IMR-90 (cell line): ENCODE measurements at regions not wholly inside any gene's neighbourhood (a gene's known extent, or its start where the extent isn't known, plus 50 kb on each side); places are given as distances from the start of the nearest gene placed in this dataset.

Experiments
- ATAC-seq: fragments of 200-7000 bp; cut with Tn5 transposase; 2 replicates; pipeline ENCODE4 v1.9.1; 2020; ENCODE audit warnings: low read depth, mild to moderate bottlenecking, moderate library complexity
- BruUV-seq: library from RNA; stranded (reverse); fragments of 400-500 nt; replicated peaks from 2 replicates; lab custom pipeline; 2021; lab: Mats Ljungman, UMichigan
- CTCF ChIA-PET: fragments of 300-600 bp; formaldehyde crosslinking; extraction: SDS; loops from one replicate; lab custom pipeline; 2021; ENCODE audit warnings: antibody characterized with exemption; lab: Yijun Ruan, JAX
- POLR2A ChIA-PET: fragments of 300-600 bp; sonication (Branson Sonifier 250); formaldehyde crosslinking; loops from one replicate; lab custom pipeline; 2022; ENCODE audit warnings: antibody characterized with exemption; ENCODE audit not compliant: unreplicated experiment; lab: Charles Lee
- DNase-seq: peaks from one replicate; pipeline ENCODE4 v3.0.0; 2013
- H2AFZ ChIP-seq: replicated peaks from 2 replicates; pipeline ENCODE3; 2013; ENCODE audit warnings: low read length, mild to moderate bottlenecking; ENCODE audit not compliant: poor library complexity
- H2AK5ac ChIP-seq: 2 replicates; pipeline ENCODE4 v1.6.1; 2013; ENCODE audit warnings: low read depth, low read length, inconsistent platforms
- H2AK9ac ChIP-seq: replicated peaks from 2 replicates; pipeline ENCODE3; 2013; ENCODE audit warnings: mild to moderate bottlenecking, low read depth, low read length, moderate library complexity; ENCODE audit not compliant: poor library complexity
- H2BK120ac ChIP-seq: 2 replicates; pipeline ENCODE4 v1.6.1; 2013; ENCODE audit warnings: low read depth, low read length, inconsistent platforms
- H2BK15ac ChIP-seq: 3 replicates; pipeline ENCODE4 v1.6.1; 2013; ENCODE audit warnings: low read depth, low read length, inconsistent platforms
- H2BK20ac ChIP-seq: 2 replicates; pipeline ENCODE4 v1.6.1; 2013; ENCODE audit warnings: low read depth, mild to moderate bottlenecking, inconsistent platforms, low read length, moderate library complexity
- H2BK5ac ChIP-seq: 2 replicates; pipeline ENCODE4 v1.6.1; 2013; ENCODE audit warnings: mild to moderate bottlenecking, low read depth, low read length, inconsistent platforms; ENCODE audit not compliant: poor library complexity, severe bottlenecking
- H3K14ac ChIP-seq: replicated peaks from 2 replicates; pipeline ENCODE4 v1.6.1; 2013; ENCODE audit warnings: low read depth, low read length, inconsistent platforms
- H3K18ac ChIP-seq: 2 replicates; pipeline ENCODE4 v1.6.1; 2013; ENCODE audit warnings: low read depth, low read length, control low read depth
- H3K23ac ChIP-seq: 2 replicates; pipeline ENCODE4 v1.6.1; 2013; ENCODE audit warnings: low read depth, low read length, inconsistent platforms
- H3K27ac ChIP-seq: 2 replicates; pipeline ENCODE4 v1.5.1; 2013; ENCODE audit warnings: mild to moderate bottlenecking, control low read depth, low read length; ENCODE audit not compliant: insufficient read depth
- H3K27me3 ChIP-seq: 2 replicates; pipeline ENCODE4 v1.6.1; 2013; ENCODE audit warnings: low read length; ENCODE audit not compliant: control insufficient read depth, insufficient read depth
- H3K36me3 ChIP-seq: 2 replicates; pipeline ENCODE4 v1.6.1; 2013; ENCODE audit warnings: low read length, mixed read lengths; ENCODE audit not compliant: control insufficient read depth, insufficient read depth
- H3K4ac ChIP-seq: 2 replicates; pipeline ENCODE4 v1.6.1; 2013; ENCODE audit warnings: low read depth, low read length, inconsistent platforms
- H3K4me1 ChIP-seq: 2 replicates; pipeline ENCODE4 v1.6.1; 2013; ENCODE audit warnings: low read length, mixed read lengths; ENCODE audit not compliant: control insufficient read depth, insufficient read depth
- H3K4me2 ChIP-seq: 2 replicates; pipeline ENCODE4 v1.6.1; 2013; ENCODE audit warnings: low read depth, mild to moderate bottlenecking, control low read depth, low read length, moderate library complexity
- H3K4me3 ChIP-seq: 2 replicates; pipeline ENCODE4 v1.5.1; 2013; ENCODE audit warnings: low read depth, mild to moderate bottlenecking, control low read depth, low read length, moderate library complexity; ENCODE audit not compliant: insufficient read depth
- H3K56ac ChIP-seq: 2 replicates; pipeline ENCODE4 v1.6.1; 2013; ENCODE audit warnings: low read length, inconsistent platforms; ENCODE audit not compliant: insufficient read depth; ENCODE audit errors: extremely low read depth
- H3K79me1 ChIP-seq, 2 experiments: 2 replicates each; pipeline ENCODE4 v1.6.1; 2013; ENCODE audit warnings: low read length in 2 of 2, inconsistent platforms in 1 of 2, low read depth in 1 of 2
- H3K9ac ChIP-seq: 2 replicates; pipeline ENCODE4 v1.6.1; 2013; ENCODE audit warnings: low read depth, low read length, control low read depth
- H3K9me1 ChIP-seq: 2 replicates; pipeline ENCODE4 v1.6.1; 2013; ENCODE audit warnings: low read length, inconsistent platforms; ENCODE audit not compliant: insufficient read depth
- H3K9me3 ChIP-seq: 2 replicates; pipeline ENCODE4 v1.6.1; 2013; ENCODE audit warnings: low read length; ENCODE audit not compliant: control insufficient read depth, insufficient read depth
- H4K20me1 ChIP-seq: 2 replicates; pipeline ENCODE4 v1.6.1; 2013; ENCODE audit warnings: low read length, inconsistent platforms; ENCODE audit not compliant: insufficient read depth
- H4K5ac ChIP-seq: 2 replicates; pipeline ENCODE4 v1.6.1; 2013; ENCODE audit warnings: mild to moderate bottlenecking, low read depth, low read length, control low read depth
- H4K8ac ChIP-seq, 2 experiments: 2 replicates each; pipeline ENCODE4 v1.6.1; 2013; ENCODE audit warnings: low read depth in 2 of 2, low read length in 2 of 2, control low read depth in 1 of 2, inconsistent platforms in 1 of 2
- H4K91ac ChIP-seq: 2 replicates; pipeline ENCODE4 v1.6.1; 2013; ENCODE audit warnings: low read depth, low read length, inconsistent platforms; ENCODE audit not compliant: insufficient read depth
- CEBPB ChIP-seq: IDR thresholded peaks from 2 replicates; pipeline ENCODE4 v1.6.1; 2012; ENCODE audit warnings: low read depth, low read length, improper control_type of control experiment
- CHD1 ChIP-seq: IDR thresholded peaks from 2 replicates; pipeline ENCODE4 v1.6.1; 2012; ENCODE audit warnings: low read depth, low read length, improper control_type of control experiment
- CTCF ChIP-seq: conservative IDR thresholded peaks from 2 replicates; pipeline ENCODE4 v1.5.1; 2012; ENCODE audit warnings: mild to moderate bottlenecking, low read depth, low read length, improper control_type of control experiment
- FOS ChIP-seq: fragments of 150-350 bp; IDR thresholded peaks from 2 replicates; pipeline ENCODE4 v1.6.1; 2016; ENCODE audit warnings: low read depth, low read length
- MAZ ChIP-seq: IDR thresholded peaks from 2 replicates; pipeline ENCODE4 v1.6.1; 2012; ENCODE audit warnings: low read depth, mild to moderate bottlenecking, low read length, improper control_type of control experiment, moderate library complexity, borderline replicate concordance
- MXI1 ChIP-seq: IDR thresholded peaks from 2 replicates; pipeline ENCODE4 v1.6.1; 2012; ENCODE audit warnings: low read depth, mild to moderate bottlenecking, low read length, moderate library complexity, borderline replicate concordance
- NFE2L2 ChIP-seq: fragments of 150-350 bp; IDR thresholded peaks from 2 replicates; pipeline ENCODE4 v1.6.1; 2016; ENCODE audit warnings: low read depth, mild to moderate bottlenecking, low read length
- POLR2A ChIP-seq: IDR thresholded peaks from 2 replicates; pipeline ENCODE4 v1.6.1; 2012; ENCODE audit warnings: mild to moderate bottlenecking, low read depth, low read length
- RAD21 ChIP-seq: IDR thresholded peaks from 2 replicates; pipeline ENCODE4 v1.6.1; 2012; ENCODE audit warnings: low read length, improper control_type of control experiment
- RFX5 ChIP-seq: IDR thresholded peaks from 2 replicates; pipeline ENCODE4 v1.8.0; 2012; ENCODE audit warnings: low read depth, mild to moderate bottlenecking, low read length, moderate library complexity
- SMC3 ChIP-seq: fragments of 150-350 bp; IDR thresholded peaks from 2 replicates; pipeline ENCODE4 v1.6.1; 2016; ENCODE audit warnings: low read depth, mild to moderate bottlenecking, antibody characterized with exemption, low read length, moderate library complexity
- USF2 ChIP-seq: fragments of 150-350 bp; IDR thresholded peaks from 2 replicates; pipeline ENCODE4 v1.6.1; 2017; ENCODE audit warnings: mild to moderate bottlenecking, antibody characterized with exemption, low read length, low read depth
- WGBS, 2 experiments: methylation state at CpG; one replicate each; pipeline versions ENCODE4 v1.1.5 to v1.1.7; 2013; ENCODE audit warnings: missing lambda C conversion rate in 2 of 2; ENCODE audit not compliant: insufficient read length in 1 of 2; ENCODE audit errors: extremely low coverage in 2 of 2; 5-methylcytosine and 5-hydroxymethylcytosine counted together
- dilution Hi-C: fragments of 300-500 bp; cut with HindIII; formaldehyde crosslinking; loops from one replicate; pipeline ENCODE4 v1.14.3; 2018; ENCODE audit warnings: low sequenced_read_pairs; ENCODE audit not compliant: unreplicated experiment
- in situ Hi-C: fragments of 300-500 bp; cut with MboI; formaldehyde crosslinking; loops from 3 replicates; pipeline ENCODE4 v1.14.3; 2019; ENCODE audit warnings: low sequenced_read_pairs, inconsistent platforms, mixed read lengths
- intact Hi-C: fragments of 100-400 bp; cut with micrococcal nuclease; formaldehyde crosslinking; loops from 2 replicates; pipeline ENCODE4 v1.10.0; 2022

- Histone ChIP-seq H3K9me1 (no peaks in the 10 kb centered on the region), H3K9ac (no peak overlapping the region), H3K4me1 (no peaks in the 10 kb centered on the region), H2AK5ac (no peak overlapping the region), H3K4me3 (no peak overlapping the region), H3K4ac (no peak overlapping the region), H3K23ac (no peak overlapping the region), H4K8ac (no peak overlapping the region), H2BK15ac (no peak overlapping the region), H2AK9ac (no peak overlapping the region), H3K27me3 (no peaks in the 10 kb centered on the region), H2BK20ac (no peak overlapping the region), H3K56ac (no peak overlapping the region), H2BK120ac (no peak overlapping the region), H3K9me3 (no peaks in the 10 kb centered on the region), H4K5ac (no peak overlapping the region), H3K36me3 (no peaks in the 10 kb centered on the region), H2BK5ac (no peak overlapping the region), H4K91ac (no peak overlapping the region), H3K18ac (no peak overlapping the region), H3K79me1 (no peaks in the 10 kb centered on the region), H3K27ac (no peak overlapping the region), H3K4me2 (no peak overlapping the region), H4K20me1 (no peaks in the 10 kb centered on the region), H2AFZ (no peak overlapping the region), H3K14ac (no peak overlapping the region)
- ChIA-PET CTCF (no interaction called here), POLR2A (no interaction called here)
- DNase-seq: no peak
- TF ChIP-seq CEBPB: no peak
- TF ChIP-seq FOS: no peak
- TF ChIP-seq POLR2A: no peak
- TF ChIP-seq NFE2L2: no peak
- TF ChIP-seq CTCF: no peak
- no peak for TF ChIP-seq SMC3
- TF ChIP-seq USF2: no peak
- TF ChIP-seq MXI1: no peak
- no peak for TF ChIP-seq CHD1
- TF ChIP-seq RAD21: no peak
- no peak for TF ChIP-seq RFX5
- no peak for TF ChIP-seq MAZ
- dilution Hi-C loops: no loop called here
- intact Hi-C loops: no loop called here
- no TSS peak for BruUV-seq
- no peak for ATAC-seq
- 71% methylated on average over 5 of the region's 20 CpGs; no CpG with 5 or more reads in 1 of the 2 experiments for WGBS, 2 experiments
- in situ Hi-C loops: no loop called here
Measured at GRCh38 chr12:111293266-111294009, 75.5 kb downstream of the PHETA1 start.
